MV-4-11 (cell line): ENCODE measurements at regions not wholly inside any gene's neighbourhood (a gene's known extent, or its start where the extent isn't known, plus 50 kb on each side); places are given as distances from the start of the nearest gene placed in this dataset.

Experiments used
- DNase-seq: peaks from one replicate; lab custom pipeline; 2025; lab: John Stamatoyannopoulos, UW

GRCh38 chr20:50405915-50406609 lies 104.1 kb upstream of the PTPN1 start:
- DNase-seq = no peak

- no peak for DNase-seq
Observed at GRCh38 chr20:50406610-50407136, 103.5 kb upstream of the PTPN1 start.

- DNase-seq = no peak
Observed at GRCh38 chr20:50408526-50409364, 101.4 kb upstream of the PTPN1 start.

GRCh38 chr20:50409495-50409894 lies 100.7 kb upstream of the PTPN1 start:
- peak; percentile 87 for DNase-seq

- DNase-seq = no peak
Observed at GRCh38 chr20:50410343-50410742, 99.8 kb upstream of the PTPN1 start.

- DNase-seq = no peak
Observed at GRCh38 chr20:50412069-50412468, 98.1 kb upstream of the PTPN1 start.

GRCh38 chr20:50412499-50412898 lies 97.7 kb upstream of the PTPN1 start:
- DNase-seq = no peak

- DNase-seq = peak; percentile 78
Observed at GRCh38 chr20:50413088-50413500, 97.1 kb upstream of the PTPN1 start.

- DNase-seq = no peak
Observed at GRCh38 chr20:50415021-50415515, 95.1 kb upstream of the PTPN1 start.

GRCh38 chr20:50415516-50416268 lies 94.5 kb upstream of the PTPN1 start:
- DNase-seq = no peak

GRCh38 chr20:50416269-50417022 lies 93.7 kb upstream of the PTPN1 start:
- no peak for DNase-seq

GRCh38 chr20:50417023-50417329 lies 93.2 kb upstream of the PTPN1 start:
- no peak for DNase-seq

- no peak for DNase-seq
Observed at GRCh38 chr20:50417484-50418235, 92.5 kb upstream of the PTPN1 start.

GRCh38 chr20:50418890-50419642 lies 91.1 kb upstream of the PTPN1 start:
- DNase-seq = no peak

GRCh38 chr20:50420380-50420779 lies 89.8 kb upstream of the PTPN1 start:
- DNase-seq = no peak

- DNase-seq = no peak
Observed at GRCh38 chr20:50421356-50422340, 88.5 kb upstream of the PTPN1 start.

GRCh38 chr20:50423758-50424157 lies 86.4 kb upstream of the PTPN1 start:
- DNase-seq = no peak

GRCh38 chr20:50425076-50425475 lies 85.1 kb upstream of the PTPN1 start:
- DNase-seq = peak; percentile 65
